Neural cell (in vitro differentiated cells): ENCODE measurements at regions not wholly inside any gene's neighbourhood (a gene's known extent, or its start where the extent isn't known, plus 50 kb on each side); places are given as distances from the start of the nearest gene placed in this dataset.

Experiments
- H2AFZ ChIP-seq: fragments of 200-600, 300-800 bp; sonication (generic), shearing (Covaris generic); 2 replicates; pipeline ENCODE4 v1.6.0; 2014; ENCODE audit warnings: low read depth, mild to moderate bottlenecking, antibody characterized with exemption, low read length, moderate library complexity
- H3F3A ChIP-seq: fragments of 200-600 bp; shearing (Covaris generic); 2 replicates; pipeline ENCODE4 v1.6.1; 2016; ENCODE audit warnings: mild to moderate bottlenecking, moderate library complexity, mixed read lengths, antibody characterized with exemption, low read length; ENCODE audit not compliant: insufficient read depth, poor library complexity, severe bottlenecking
- H3K27ac ChIP-seq: fragments of 200-600, 300-800 bp; sonication (generic), shearing (Covaris generic); 2 replicates; pipeline ENCODE4 v1.5.1; 2014; ENCODE audit warnings: mild to moderate bottlenecking, low read length, moderate library complexity
- H3K27me3 ChIP-seq: fragments of 300-800, 200-600 bp; sonication (generic), shearing (Covaris generic); 2 replicates; pipeline ENCODE4 v1.6.0; 2014; ENCODE audit warnings: mild to moderate bottlenecking, low read depth, low read length, moderate library complexity; ENCODE audit not compliant: insufficient read depth
- H3K36me3 ChIP-seq: fragments of 300-800, 200-600 bp; sonication (generic), shearing (Covaris generic); 2 replicates; pipeline ENCODE4 v1.5.1; 2014; ENCODE audit warnings: mild to moderate bottlenecking, antibody characterized with exemption, low read length, moderate library complexity; ENCODE audit not compliant: insufficient read depth
- H3K4me2 ChIP-seq: fragments of 300-800, 200-600 bp; sonication (generic), shearing (Covaris generic); 2 replicates; pipeline ENCODE4 v1.6.0; 2014; ENCODE audit warnings: mild to moderate bottlenecking, low read length
- H3K4me3 ChIP-seq: fragments of 300-800, 200-600 bp; sonication (generic), shearing (Covaris generic); 2 replicates; pipeline ENCODE4 v1.5.1; 2014; ENCODE audit warnings: mild to moderate bottlenecking, low read length, moderate library complexity
- H3K79me2 ChIP-seq: fragments of 200-600 bp; shearing (Covaris generic); replicated peaks from 2 replicates; pipeline ENCODE4 v1.6.0; 2014; ENCODE audit warnings: mild to moderate bottlenecking, low read length, moderate library complexity; ENCODE audit not compliant: insufficient read depth
- H3K9ac ChIP-seq: fragments of 300-800, 200-600 bp; sonication (generic), shearing (Covaris generic); 2 replicates; pipeline ENCODE4 v1.6.1; 2016; ENCODE audit warnings: mild to moderate bottlenecking, low read length, mixed read lengths
- H3K9me2 ChIP-seq: fragments of 200-600 bp; shearing (Covaris generic); 2 replicates; pipeline ENCODE4 v1.6.1; 2016; ENCODE audit warnings: mild to moderate bottlenecking, low read length, mixed read lengths; ENCODE audit not compliant: insufficient read depth
- H3K9me3 ChIP-seq: fragments of 200-600, 300-800 bp; sonication (generic), shearing (Covaris generic); 2 replicates; pipeline ENCODE4 v1.6.1; 2016; ENCODE audit warnings: mild to moderate bottlenecking, mixed run types, low read length, moderate library complexity, mixed read lengths
- H4K20me1 ChIP-seq: fragments of 200-600 bp; shearing (Covaris generic); 2 replicates; pipeline ENCODE4 v1.6.1; 2016; ENCODE audit warnings: mild to moderate bottlenecking, mixed run types; ENCODE audit not compliant: insufficient read depth
- CTCF ChIP-seq: fragments of 450-650 bp; IDR thresholded peaks from 2 replicates; pipeline ENCODE4 v1.5.1; 2014; ENCODE audit warnings: antibody characterized with exemption, mild to moderate bottlenecking, moderate library complexity; ENCODE audit not compliant: poor library complexity, severe bottlenecking
- EP300 ChIP-seq: fragments of 450-650 bp; conservative IDR thresholded peaks from 2 replicates; pipeline ENCODE4 v1.6.1; 2014; ENCODE audit warnings: antibody characterized with exemption, mild to moderate bottlenecking, moderate library complexity; ENCODE audit not compliant: poor library complexity, severe bottlenecking
- EZH2 ChIP-seq: fragments of 200-600, 300-800 bp; shearing (Covaris generic), sonication (generic); IDR thresholded peaks from 2 replicates; pipeline ENCODE4 v1.6.1; 2014; ENCODE audit warnings: antibody characterized with exemption, low read length, borderline replicate concordance, mild to moderate bottlenecking; ENCODE audit not compliant: insufficient read depth, poor library complexity, severe bottlenecking
- MXI1 ChIP-seq: fragments of 450-650 bp; conservative IDR thresholded peaks from 2 replicates; pipeline ENCODE4 v1.6.1; 2014; ENCODE audit warnings: antibody characterized with exemption, mild to moderate bottlenecking; ENCODE audit not compliant: poor library complexity, severe bottlenecking
- POLR2AphosphoS5 ChIP-seq: IDR thresholded peaks from 2 replicates; pipeline ENCODE4 v1.6.1; 2012
- RAD21 ChIP-seq: fragments of 450-650 bp; conservative IDR thresholded peaks from 2 replicates; pipeline ENCODE4 v1.6.1; 2014; ENCODE audit warnings: antibody characterized with exemption, mild to moderate bottlenecking, moderate library complexity
- REST ChIP-seq: IDR thresholded peaks from 2 replicates; pipeline ENCODE4 v1.6.1; 2012; ENCODE audit warnings: borderline replicate concordance
- SMC3 ChIP-seq: fragments of 450-650 bp; conservative IDR thresholded peaks from 2 replicates; pipeline ENCODE4 v1.6.1; 2014; ENCODE audit warnings: antibody characterized with exemption, mild to moderate bottlenecking, moderate library complexity; ENCODE audit not compliant: poor library complexity
- TAF1 ChIP-seq: IDR thresholded peaks from 2 replicates; pipeline ENCODE4 v1.6.1; 2012; ENCODE audit warnings: low read depth

GRCh38 chr2:156019341-156019740 lies 313.2 kb downstream of the NR4A2 start:
- H3F3A ChIP-seq, result no peaks in the 10 kb centered on the region
- TF ChIP-seq EZH2 (no peak), RAD21 (no peak), TAF1 (no peak), MXI1 (no peak), EP300 (no peak), CTCF (no peak), REST (no peak), SMC3 (no peak)
- no peak overlapping the region for H3K27ac ChIP-seq

GRCh38 chr2:156017341-156017885 lies 315.1 kb downstream of the NR4A2 start:
- Histone ChIP-seq H3F3A (no peaks in the 10 kb centered on the region), H3K79me2 (no peaks in the 10 kb centered on the region), H3K9me3 (no peaks in the 10 kb centered on the region), H3K4me3 (no peak overlapping the region), H3K27me3 (no peaks in the 10 kb centered on the region), H3K9me2 (no peaks in the 10 kb centered on the region), H3K36me3 (no peaks in the 10 kb centered on the region), H3K4me2 (no peak overlapping the region), H3K9ac (no peak overlapping the region), H3K27ac (no peak overlapping the region), H2AFZ (no peak overlapping the region), H4K20me1 (no peaks in the 10 kb centered on the region)
- TF ChIP-seq EP300, result no peak
- TF ChIP-seq EZH2, result no peak
- no peak for TF ChIP-seq MXI1
- TF ChIP-seq RAD21, result no peak
- TF ChIP-seq TAF1, result no peak
- no peak for TF ChIP-seq SMC3
- TF ChIP-seq REST, result no peak
- TF ChIP-seq POLR2AphosphoS5, result no peak
- no peak for TF ChIP-seq CTCF

More at GRCh38 chr2:156019341-156019740, 313.2 kb downstream of the NR4A2 start:
- Histone ChIP-seq H3K9me2 (no peaks in the 10 kb centered on the region), H4K20me1 (no peaks in the 10 kb centered on the region), H3K27me3 (no peaks in the 10 kb centered on the region), H2AFZ (no peak overlapping the region), H3K9me3 (no peaks in the 10 kb centered on the region), H3K4me3 (no peak overlapping the region), H3K9ac (no peak overlapping the region), H3K79me2 (no peaks in the 10 kb centered on the region), H3K4me2 (no peak overlapping the region), H3K36me3 (no peaks in the 10 kb centered on the region)
